Bronchial epithelial cell (primary cell): ENCODE measurements at regions not wholly inside any gene's neighbourhood (a gene's known extent, or its start where the extent isn't known, plus 50 kb on each side); places are given as distances from the start of the nearest gene placed in this dataset.

Experiments used
- DNase-seq: peaks from one replicate; pipeline ENCODE4 v3.0.0-alpha.2; 2010; ENCODE audit warnings: low read depth
- FAIRE-seq: peaks from 2 replicates; lab custom pipeline; 2011; peaks lifted over from hg19 to GRCh38; lab: Jason Lieb, UNC
- H3K27me3 ChIP-seq: 2 replicates; pipeline ENCODE4 v1.5.1; 2011; ENCODE audit warnings: low read length; ENCODE audit not compliant: control insufficient read depth, insufficient read depth
- H3K36me3 ChIP-seq: 2 replicates; pipeline ENCODE4 v1.5.1; 2011; ENCODE audit warnings: low read length; ENCODE audit not compliant: control insufficient read depth, insufficient read depth
- H3K4me3 ChIP-seq: 2 replicates; pipeline ENCODE4 v1.5.1; 2011; ENCODE audit warnings: mild to moderate bottlenecking, low read depth, low read length, control low read depth
- TF ChIP-seq, protein P1 (sequence below): IDR thresholded peaks from 2 replicates; pipeline ENCODE4 v1.5.1; 2011; ENCODE audit warnings: mild to moderate bottlenecking, moderate library complexity, low read length, control low read depth, inconsistent platforms; ENCODE audit not compliant: insufficient read depth, severe bottlenecking

DNA sequence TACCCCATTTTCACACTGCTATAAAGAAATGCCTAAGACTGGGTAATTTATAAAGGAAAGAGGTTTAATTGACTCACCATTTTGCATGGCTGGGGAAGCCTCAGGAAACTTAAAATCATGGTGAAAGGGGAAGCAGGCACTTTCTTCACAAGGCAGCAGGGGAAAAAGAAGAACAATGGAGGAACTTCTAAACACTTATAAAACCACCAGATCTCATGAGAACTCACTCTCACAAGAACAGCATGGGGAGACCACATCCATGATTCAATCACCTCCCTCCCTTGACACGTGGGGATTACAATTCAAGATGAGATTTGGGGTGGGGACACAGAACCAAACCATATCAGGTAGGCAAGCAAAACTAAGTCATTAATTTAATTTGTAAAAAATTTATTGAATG, 343.2 kb downstream of the FRK start:
- no peak for FAIRE-seq
- Histone ChIP-seq H3K4me3 (no peak overlapping the region), H3K36me3 (no peaks in the 10 kb centered on the region), H3K27me3 (no peaks in the 10 kb centered on the region)
- DNase-seq, result no peak
- TF ChIP-seq, protein P1, sequence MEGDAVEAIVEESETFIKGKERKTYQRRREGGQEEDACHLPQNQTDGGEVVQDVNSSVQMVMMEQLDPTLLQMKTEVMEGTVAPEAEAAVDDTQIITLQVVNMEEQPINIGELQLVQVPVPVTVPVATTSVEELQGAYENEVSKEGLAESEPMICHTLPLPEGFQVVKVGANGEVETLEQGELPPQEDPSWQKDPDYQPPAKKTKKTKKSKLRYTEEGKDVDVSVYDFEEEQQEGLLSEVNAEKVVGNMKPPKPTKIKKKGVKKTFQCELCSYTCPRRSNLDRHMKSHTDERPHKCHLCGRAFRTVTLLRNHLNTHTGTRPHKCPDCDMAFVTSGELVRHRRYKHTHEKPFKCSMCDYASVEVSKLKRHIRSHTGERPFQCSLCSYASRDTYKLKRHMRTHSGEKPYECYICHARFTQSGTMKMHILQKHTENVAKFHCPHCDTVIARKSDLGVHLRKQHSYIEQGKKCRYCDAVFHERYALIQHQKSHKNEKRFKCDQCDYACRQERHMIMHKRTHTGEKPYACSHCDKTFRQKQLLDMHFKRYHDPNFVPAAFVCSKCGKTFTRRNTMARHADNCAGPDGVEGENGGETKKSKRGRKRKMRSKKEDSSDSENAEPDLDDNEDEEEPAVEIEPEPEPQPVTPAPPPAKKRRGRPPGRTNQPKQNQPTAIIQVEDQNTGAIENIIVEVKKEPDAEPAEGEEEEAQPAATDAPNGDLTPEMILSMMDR, result no peak

DNA sequence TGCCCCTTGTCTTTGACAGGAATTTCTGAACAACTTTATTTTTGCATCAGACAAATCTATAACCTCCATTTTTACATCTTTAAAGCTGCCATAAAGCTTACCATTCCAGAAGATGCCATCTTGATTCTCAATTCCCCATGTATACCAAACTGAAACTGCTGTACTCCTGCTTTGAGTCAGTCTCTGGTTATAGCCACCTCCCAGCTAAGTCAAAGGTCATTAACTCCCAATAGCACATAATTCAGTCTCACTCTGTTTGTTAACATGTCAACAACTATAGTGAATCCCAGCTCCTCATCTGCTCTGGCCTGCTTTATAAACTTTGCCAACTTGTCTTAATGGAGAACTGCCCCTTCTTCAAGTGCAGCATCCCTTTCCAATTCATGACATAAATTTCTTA, 343.6 kb downstream of the FRK start:
- no peak for FAIRE-seq
- TF ChIP-seq, protein P1, result no peak
- no peaks in the 10 kb centered on the region for H3K36me3 ChIP-seq
- H3K4me3 ChIP-seq, result no peak overlapping the region
- no peak for DNase-seq
- no peaks in the 10 kb centered on the region for H3K27me3 ChIP-seq

DNA sequence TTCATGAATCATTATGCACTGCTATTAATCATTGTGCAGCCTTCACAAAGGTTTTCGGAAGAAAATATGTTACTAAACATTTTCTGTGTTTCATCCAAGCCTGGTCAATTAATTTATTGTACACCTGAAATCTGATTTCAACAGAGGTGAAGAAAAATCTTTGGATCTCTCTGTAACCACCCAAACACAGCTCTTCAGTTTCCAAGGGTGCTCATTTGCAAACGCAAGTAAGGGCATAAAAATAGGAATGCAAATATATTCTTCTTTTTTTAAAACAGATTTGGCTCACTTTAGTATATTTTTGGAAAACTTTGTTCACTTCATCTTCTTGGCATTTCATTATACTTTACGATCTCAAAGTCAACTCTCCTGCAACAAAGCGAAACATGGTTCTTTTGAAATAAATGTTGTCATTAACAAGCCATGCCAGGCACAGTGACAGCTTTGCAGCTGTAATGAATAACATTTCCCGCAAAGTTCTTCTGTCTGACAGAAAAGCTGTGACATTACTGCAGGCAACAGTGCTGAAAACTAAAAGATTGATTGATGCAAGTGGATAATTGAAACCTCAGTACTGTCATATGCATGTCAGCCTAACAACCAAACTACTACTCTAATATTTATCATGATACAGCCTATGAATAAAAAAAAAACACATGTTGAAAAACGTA, 348.3 kb downstream of the FRK start:
- H3K27me3 ChIP-seq, result no peaks in the 10 kb centered on the region
- FAIRE-seq (no peak), DNase-seq (no peak)
- H3K4me3 ChIP-seq, result no peak overlapping the region
- no peaks in the 10 kb centered on the region for H3K36me3 ChIP-seq
- TF ChIP-seq, protein P1, result no peak

DNA sequence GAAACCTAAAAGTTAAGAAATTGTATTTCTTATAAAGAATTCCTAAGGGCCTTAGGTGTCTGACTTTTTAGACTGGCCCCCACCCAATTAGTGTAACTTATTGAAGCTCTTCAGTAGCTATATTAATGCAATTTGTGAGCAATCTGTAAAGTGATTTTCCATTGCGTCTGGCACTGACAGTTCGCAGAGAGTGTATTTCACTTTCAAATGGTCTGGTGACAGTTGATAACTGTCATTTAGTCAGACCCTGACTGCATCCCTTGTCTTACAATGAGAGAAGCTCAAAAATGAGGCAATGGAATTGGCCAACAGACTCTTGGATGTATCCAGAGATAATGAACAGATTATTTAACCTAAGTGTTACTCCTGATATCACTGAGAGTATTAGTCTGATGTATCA, 351.8 kb downstream of the FRK start:
- TF ChIP-seq, protein P1, result no peak
- Histone ChIP-seq H3K27me3 (no peaks in the 10 kb centered on the region), H3K36me3 (no peaks in the 10 kb centered on the region), H3K4me3 (no peak overlapping the region)
- DNase-seq (no peak), FAIRE-seq (no peak)

DNA sequence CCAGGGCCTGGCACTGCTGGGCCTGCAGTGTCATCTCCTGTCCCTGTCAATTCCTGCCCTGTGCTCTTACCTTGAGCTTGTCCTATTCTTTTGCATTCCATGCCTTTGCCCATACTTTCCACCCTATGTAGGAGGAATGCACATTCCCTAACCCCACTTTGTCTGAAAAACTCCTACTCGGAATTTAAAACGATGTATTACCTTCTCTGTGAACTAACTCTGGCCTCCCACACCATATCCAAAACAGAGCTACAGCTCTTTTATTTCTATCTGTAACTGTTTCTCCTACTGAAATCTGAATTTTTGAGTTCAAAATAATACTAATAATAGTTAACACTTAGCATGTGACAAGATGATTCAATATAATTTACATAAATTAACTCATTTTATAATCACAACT, 353.7 kb downstream of the FRK start:
- Histone ChIP-seq H3K27me3 (no peaks in the 10 kb centered on the region), H3K36me3 (no peaks in the 10 kb centered on the region), H3K4me3 (no peak overlapping the region)
- TF ChIP-seq, protein P1, result no peak
- FAIRE-seq (no peak), DNase-seq (no peak)

DNA sequence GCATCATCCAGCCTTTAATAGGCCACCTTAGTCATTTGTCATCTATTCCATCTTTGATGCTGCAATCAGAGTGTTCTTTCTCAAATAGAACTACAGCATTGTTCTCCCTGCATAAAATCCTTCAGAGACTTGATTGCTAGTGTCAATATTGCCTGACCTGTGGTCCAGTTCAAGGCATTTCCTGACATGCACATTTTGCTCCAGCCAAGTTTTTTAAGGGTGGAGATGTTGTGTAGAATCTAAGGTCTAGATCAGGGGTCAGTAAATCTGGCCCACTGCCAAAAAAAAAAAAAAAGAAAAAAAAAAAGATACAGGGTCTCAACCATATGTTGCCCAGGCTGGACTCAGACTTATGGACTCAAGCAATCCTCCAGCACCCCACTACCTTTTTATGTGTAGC, 354.4 kb downstream of the FRK start:
- FAIRE-seq (no peak), DNase-seq (no peak)
- no peaks in the 10 kb centered on the region for H3K36me3 ChIP-seq
- no peak overlapping the region for H3K4me3 ChIP-seq
- TF ChIP-seq, protein P1, result no peak
- H3K27me3 ChIP-seq, result no peaks in the 10 kb centered on the region
